NCI-H187 (cell line): ENCODE measurements at regions not wholly inside any gene's neighbourhood (a gene's known extent, or its start where the extent isn't known, plus 50 kb on each side); places are given as distances from the start of the nearest gene placed in this dataset.
A peak's percentile ranks its signal among the peaks of the same experiment; 100 is the strongest.

Source experiments
- DNase-seq, 2 experiments: peaks; one replicate each; lab custom pipeline; 2025; lab: John Stamatoyannopoulos, UW

DNA sequence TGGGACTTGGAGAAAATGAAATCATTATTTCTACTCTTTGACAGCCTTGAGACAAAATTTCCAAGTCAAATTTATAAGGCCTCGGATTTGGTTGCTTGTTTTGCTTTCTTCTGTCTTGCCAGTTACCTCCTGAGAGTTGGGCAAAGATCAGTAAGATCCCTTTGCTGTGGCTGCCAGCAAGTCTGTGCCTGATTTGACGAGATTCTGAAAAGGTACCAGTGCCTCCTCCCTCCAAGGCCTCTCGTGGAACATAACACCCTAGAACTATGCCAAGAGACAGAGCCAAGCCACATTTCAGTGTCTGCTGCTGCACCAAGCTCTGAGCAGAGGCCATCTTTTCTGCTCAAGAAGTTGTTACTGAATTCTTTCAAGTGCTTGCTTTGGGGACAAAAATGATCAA lies 61.0 kb downstream of the GTPBP8 start:
- no peak for DNase-seq

DNA sequence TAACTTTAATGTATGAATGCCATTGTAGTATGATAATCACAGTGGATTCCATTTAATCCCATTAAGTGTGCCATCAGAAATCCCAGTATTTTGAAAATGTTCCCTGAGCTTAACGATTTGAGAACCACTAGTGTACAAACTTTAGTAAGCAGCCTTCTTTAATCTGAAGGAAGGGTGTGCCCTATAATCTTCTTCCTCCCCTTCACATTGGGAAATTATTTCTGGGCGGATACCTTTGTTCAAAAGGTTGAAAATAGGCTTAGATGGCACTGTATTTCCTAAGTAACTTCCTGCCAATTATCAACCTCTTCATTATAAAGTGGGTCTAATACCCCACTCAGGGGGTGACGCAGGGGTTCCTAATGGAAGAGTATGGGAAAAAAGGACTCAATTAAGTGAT lies 62.4 kb downstream of the GTPBP8 start:
- DNase-seq = no peak

DNA sequence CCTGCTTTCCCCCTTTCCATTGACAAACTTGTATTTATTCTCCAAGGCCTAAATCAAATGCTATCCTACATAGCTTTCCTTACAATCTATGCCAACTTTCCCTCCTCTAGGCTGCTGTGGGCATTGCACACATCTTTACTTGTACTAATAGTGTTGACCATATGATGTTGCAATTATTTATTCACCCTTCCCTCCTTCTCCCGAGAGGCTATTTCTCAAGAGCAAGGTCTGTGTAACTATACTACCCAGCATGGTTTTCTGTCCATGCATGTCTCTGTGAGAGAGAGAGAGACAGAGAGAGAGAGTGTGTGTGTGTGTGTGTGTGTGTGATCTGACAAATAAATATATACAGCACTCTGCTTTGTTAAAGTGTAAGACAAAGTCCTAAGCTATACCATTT lies 63.8 kb downstream of the GTPBP8 start:
- DNase-seq = no peak

DNA sequence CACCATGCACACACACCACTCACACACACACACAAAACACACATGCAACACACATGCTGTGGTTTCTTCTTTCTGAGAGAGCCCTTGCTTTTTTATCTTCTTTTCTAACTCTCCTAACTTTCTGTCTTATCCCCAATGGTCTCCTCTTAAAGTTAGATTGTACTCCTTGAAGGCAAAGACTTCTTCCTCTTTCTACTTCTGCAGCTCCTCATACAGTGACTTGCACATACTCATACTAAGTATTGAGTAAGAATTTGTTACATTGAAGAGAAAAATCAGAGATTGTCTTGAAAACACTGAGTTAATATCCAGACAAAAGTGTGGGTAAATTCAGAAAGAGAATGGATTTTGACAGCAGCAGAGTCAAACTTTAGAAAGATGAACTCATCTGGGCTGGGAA lies 64.4 kb downstream of the GTPBP8 start:
- DNase-seq = no peak

DNA sequence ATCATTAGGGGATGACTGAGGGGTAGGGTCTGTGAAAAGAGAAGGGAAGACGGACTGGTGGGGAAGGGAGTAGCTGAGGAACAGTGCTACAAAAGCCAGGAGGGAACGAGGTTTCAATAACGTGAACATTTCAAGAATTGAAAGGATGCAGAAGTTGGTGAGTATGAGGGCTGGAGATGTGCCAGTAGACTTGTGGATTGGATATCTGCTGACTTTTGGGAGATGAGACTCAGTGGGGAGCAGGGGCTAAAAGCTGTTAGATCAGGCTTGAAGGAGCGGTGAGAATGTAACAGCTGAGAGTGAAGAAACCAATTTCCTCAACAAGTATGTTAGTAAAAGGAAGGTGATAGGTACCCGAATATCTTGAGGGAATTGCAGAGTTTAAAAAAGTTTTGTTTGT lies 65.2 kb downstream of the GTPBP8 start:
- DNase-seq = no peak

DNA sequence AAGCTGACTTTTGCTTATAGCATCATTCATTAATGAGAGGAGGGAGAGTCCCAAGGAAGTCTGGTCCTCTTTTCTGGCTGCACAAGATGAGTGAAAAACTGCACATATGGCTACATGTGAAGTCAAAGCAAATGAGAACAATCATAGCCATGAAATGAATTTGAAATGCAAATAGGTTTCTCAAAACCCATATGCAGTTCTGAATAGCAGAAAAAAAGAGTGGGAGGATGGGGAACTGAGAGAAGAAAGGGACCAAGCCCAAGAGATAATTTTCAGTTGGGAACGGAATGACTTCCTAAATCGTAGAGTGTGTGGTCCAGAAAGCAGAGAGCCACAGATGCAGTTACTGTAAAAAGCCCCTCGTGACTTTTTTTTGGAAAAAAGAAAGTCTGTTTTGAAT lies 66.3 kb downstream of the GTPBP8 start:
- no peak for DNase-seq

DNA sequence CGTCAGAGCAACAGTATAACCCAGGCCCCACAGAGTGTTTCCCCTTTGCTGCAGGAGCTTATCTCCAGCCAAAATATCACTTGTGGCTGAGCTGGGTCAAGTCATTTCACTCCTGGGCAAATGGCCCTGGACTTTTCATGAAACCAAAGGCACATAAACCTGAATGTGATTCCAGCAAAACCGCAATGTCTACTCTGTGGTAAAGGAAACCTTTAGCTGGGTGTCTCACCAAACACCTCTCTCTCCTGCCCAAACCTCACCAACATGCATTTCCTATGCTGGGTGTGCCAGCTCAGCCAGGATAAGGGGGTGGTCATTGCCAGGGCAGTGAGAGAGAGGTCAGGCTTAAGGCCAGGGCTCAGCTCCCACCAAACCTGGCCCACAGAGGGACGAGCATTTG lies 67.4 kb downstream of the GTPBP8 start:
- DNase-seq = no peak

DNA sequence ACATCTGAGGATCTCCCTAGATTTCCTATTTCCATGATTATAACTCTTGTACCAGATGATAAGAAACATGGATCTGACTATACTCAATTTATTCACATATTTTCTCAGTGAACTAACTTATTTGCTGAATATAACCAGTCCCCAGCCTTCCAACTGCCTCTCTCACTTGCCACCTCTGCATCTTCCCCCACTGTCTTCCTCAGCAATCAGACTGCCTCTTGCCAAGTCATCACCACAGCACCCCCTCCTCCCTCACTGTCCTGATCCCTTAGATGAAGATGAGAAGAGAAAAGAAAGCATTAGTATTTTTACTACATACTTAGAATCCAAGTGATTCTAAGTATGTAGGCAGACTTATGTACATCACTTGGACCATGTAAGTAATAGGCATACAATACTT lies 71.9 kb downstream of the GTPBP8 start:
- DNase-seq = no peak

DNA sequence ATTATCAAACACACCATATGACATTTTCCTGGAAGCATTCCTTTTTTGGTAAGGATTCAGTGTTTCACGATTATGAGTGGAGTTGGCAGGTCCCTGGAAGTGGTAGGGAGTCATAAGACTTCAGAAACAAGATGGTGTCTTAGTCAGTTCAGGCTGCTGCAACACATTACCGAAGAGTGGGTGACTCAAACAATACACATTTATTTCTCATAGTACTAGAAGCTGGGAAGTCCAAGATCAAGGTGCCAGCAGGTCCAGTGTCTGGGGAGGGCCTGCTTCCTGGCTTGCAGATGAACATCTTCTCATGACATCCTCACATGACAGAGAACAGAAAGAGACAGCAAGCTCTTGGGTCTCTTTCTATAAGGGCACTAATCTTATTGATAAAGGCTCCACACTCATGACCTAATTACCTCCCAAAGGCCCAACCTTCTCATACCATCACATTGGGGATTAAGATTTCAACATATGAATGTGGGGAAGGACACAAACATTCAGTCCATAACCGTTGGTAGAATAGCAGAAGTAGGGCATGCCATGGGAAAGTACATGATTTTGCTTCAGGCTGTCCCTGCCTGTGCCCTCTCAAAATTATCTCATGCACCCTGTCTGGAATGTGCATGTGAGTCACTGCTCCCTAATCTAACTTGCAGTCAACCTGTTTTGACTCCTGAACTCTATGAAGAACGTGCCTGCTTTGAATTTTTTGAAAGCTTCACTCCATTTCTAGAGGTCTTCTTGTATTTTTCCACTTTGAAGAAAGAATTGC lies 72.5 kb downstream of the GTPBP8 start:
- DNase-seq = no peak

DNA sequence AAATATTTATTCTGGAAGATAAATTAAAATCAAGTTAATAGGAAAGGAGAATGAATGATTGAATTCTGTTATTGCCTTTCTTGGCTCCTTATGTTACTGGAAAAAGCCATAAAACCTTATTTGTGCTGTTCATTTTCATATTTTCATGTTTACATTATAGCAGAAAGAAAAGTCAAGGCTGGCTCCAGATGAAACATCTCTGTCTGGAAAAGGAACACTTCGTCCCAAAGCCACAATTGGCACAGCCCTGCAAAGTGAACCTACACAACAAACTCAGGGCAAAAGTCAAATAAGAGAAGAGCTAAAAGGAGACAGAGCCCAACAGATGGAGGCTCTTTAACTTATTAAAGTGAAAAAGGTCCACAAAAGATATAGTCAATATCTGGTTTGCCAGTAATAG lies 73.4 kb downstream of the GTPBP8 start:
- no peak for DNase-seq

DNA sequence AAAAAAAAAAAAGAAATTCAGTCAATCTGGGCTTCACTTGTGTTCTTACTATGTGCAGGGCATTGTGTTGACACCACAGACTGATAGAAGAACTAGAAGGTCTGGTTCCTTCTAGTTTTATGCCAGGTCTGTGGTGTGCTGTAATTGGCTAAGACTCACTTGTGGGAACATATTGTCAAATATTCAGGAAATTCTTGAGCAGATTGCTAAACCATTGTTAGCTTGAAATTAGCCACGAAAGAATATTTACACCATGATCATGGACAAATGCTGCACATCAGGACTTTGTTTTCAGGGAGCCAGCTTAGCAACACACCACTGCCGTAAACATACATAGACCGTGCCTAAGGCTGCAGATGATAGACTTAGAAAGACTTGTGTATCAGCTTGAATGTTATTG lies 74.6 kb downstream of the GTPBP8 start:
- no peak for DNase-seq

DNA sequence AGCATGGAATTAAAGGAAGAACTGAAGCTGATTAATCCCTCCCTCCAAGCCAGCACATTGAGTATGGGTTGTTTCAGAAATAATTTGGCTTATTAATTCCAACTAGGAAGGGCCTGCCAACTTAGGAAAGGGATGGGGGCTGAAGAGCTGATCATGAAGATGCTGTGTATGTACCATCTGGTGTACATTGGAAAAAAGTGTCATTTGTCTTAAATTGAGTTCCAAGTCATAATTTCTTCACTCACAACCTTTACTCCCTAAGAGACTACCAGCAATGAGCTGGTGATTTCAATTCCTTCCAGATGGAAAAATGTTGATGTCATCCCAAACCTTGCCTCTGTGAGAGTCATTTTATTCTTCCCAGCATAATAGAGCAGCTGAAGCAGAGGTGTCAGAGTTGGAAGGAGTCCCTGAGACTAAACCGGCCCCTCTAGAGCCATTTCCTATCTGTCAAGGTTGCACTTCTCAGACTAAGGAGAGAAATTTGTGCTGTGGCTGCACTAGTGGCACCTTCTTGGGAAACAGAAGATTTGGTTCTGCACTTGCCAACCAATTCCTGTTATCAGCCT lies 79.4 kb downstream of the GTPBP8 start:
- DNase-seq = no peak

DNA sequence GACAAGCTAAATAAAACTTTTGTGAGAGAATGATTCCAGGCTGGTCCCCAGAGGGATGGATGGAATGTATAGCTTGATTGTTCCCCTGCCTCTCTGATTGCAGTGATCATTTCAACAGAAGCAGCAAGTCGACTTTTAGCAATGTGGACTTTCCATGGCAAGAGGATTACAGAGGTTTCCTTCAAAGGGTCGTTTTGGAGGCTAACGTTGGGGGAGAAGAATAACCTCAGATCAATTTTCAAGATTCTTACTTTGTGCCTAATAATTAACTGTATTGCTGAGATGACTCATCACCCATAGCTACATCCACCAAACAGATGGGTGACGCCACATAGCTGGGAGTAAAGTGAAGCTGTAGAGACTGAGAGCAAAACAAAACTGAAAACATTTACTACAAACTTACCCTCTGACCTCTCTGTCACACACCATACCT lies 79.9 kb downstream of the GTPBP8 start:
- no peak for DNase-seq

DNA sequence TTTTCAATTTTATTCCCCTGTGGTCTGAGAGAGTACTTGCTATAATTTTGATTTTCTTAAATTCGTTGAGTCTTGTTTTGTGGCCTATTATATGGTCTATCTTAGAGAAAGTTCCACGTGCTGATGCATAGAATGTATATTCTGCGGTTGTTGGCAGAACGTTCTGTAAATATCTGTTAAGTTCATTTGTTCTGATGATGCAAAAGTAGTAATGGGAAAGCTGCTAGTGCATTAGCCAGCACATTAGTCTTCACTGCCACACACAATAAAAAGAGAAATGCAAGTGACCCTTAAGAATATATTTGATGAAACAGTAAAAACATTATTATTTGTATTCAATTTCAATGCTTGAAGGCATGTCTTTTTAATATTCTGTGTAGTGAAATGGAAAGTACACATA lies 84.8 kb downstream of the GTPBP8 start:
- DNase-seq = no peak

DNA sequence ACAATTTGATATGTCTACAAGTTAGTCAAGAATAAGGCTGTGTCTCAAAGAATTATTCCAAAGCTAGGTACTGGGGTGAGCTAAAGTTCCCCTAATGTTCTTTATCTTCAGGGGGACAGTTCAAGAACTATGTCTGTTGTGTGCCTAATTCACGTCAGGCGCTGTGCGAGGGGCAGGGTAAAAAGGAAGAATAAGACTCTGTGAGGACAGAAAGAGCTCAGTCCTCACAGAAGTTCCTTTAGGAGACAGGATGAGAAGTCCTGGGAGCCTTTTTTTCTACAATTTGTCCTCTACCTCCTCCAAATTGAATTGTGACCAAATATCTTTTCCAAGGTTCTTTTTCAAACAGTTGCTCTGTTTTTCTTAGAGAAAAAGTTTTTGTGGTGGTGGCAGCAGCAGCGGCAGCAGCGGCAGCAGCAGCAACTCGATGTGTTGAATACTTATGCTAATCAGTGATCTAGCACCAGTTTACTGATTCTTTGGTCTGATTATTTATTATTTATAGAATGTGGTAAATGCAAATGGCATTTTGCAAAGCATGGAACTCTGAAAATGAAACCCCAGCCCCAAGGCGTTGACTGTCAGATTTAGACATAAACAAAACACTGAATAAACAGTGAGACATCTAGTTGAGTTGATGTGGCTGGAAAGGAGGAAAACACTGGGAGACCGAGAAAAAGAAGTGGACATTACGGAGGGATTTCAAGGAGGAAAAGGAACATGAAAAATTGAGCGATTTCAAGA lies 88.6 kb downstream of the GTPBP8 start:
- no peak for DNase-seq

DNA sequence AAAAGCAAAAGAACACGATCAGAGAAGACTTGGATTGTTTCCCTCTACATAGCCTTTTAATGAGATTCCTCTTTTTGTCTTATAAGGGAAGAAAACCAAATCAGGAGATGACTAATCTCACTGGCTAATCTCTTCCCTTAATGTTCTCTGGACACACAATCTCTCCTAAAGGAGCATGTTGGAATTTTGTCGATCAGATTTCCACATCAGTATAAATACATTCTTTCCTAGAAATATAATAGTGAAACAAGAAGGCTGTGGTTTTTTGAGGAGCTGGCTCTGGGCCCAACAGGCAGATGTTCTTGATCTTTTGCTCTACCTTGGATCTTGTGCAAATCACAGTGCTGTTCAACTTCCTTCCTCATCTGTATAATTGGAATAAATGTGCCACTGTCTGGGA lies 94.0 kb downstream of the GTPBP8 start:
- no peak for DNase-seq

DNA sequence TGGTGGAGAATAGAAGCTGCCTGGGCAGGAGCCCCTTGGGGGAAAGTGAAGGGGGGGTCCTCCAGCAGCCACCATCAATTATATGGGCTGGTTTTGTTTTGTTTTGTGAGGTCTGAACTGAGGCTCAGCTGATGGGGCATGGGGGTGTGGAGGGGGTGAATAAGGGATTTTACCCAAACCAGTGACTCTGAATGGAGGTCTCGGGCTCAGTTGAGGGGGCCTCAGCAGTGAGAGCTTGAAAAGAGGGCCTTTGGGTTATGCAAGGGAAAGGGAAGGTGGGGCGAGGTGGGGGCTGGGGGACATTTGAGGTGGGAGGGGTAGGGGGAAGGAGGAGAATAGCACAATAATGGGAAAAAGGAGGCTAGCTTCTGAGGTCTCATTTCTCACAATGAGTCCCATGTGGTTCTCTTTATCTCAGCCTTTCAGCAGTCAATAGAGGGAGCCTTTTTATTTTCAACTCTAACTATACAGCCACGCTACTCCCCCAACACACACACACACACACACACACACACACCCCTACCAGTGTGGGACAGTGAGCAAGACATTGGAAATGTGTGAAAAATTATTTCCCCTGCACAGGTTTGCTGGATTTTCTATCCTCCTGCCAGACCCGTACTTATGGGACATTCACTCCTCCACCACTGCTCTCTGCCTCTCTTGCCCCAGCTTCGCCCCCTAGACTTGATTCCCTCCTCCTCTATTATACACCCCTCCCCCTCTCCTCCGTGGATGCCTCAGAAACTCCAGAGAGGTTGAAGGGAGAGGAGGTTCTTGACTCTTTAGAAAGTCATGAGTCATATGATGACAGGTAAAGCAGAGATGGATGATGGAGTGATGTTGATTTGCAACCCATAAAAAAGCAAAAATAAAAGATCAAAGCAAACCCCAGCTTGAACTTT lies 96.0 kb downstream of the GTPBP8 start:
- no peak for DNase-seq

DNA sequence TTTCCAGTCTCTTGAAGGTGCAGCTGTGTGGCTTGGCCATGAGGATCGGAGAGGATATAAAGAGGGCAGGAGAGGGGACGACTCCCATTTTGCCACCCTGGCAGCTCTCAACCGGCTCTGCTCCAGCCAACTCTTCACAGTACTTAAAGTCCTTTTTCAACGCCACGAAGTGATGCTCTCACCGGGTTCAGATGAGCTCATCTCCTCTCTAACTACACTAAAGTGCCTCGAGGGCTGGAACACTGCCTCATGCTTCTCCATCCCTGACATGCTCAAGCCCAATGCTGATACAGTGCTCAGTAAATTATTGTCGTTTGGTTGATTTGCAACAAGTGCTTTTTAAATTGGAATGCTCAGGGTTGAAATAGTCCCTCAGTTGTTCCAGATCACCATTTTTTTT lies 97.8 kb downstream of the GTPBP8 start:
- DNase-seq = peak in 1 of 2 experiments; percentile 2

DNA sequence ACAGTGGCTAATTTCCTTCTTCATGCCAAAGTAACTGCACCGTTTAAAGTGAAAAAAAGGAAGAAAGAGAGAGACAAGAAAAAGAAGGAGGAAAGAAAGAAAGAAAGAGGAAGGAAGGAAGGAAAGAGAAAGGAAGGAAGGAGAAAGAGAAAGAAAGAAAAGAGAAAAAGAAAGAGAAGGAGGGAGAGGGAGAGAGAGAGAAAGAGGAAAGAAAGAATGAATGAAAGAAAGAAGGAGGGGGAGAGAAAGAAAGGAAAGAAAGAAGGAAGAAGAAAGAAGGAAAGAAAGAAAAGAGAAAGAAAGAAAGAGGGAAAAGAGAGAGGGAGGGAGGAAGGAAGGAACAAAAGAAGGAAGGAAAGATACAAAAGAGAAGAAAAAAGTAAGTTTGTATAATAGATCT lies 100.6 kb downstream of the GTPBP8 start:
- no peak for DNase-seq

DNA sequence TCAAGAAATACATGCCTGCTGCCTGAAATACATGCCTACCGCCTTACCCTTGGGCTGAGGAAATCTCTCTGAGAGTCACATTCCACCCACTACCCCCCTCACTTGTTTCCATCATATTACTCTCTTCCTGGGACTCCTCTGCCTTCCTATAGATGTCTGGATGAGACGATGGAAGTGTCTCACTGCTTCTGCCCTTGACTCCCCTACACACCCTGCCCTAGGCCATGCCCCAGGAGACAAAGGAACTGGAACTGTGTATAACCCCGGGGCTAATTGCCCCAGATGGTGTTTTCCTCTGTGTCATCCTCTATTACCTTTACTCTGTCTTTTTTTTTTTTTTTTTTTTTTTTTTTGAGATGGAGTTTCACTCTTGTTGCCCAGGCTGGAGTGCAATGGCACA lies 102.0 kb downstream of the GTPBP8 start:
- DNase-seq = no peak

DNA sequence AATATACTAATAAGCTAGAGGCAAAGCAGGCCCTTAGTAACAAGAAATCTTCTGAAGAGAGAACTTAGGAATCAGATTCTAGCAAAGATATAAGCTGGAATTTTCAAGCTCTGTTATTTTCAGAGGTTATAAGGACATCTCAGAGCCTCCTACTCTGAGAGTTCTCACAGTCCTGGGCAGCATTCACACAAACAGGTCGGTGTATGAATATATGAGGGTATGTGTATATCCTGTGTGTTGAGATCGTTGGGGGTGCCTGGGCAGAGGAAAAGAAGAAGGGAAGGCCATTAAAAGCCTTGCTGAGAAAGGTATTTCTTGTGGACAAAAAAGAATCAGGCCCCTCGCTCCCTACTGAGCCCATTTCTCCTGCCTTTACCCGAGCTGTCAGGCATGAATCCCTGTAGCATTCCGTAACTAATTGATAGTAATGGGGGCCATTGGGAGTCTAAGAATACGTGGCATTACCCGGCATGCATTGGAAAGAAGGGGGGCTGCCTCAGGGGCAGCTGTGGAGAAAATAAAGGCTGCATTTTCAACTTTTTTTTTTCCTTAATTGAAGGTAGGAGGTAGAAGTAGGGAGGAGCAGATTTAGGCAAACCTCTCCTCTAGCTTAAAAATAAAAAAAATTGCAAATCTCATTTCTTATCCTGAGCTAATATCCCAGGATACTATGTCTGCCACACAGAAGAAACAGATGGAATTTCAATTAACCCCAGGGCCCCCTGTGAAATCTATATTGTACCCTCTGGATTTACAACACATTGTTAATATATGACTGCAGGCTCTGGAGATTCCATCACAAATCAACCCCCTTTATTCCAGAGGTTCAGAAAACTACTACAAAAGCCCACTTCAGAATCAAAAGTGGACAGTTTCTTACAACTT lies 103.8 kb downstream of the GTPBP8 start:
- DNase-seq = no peak
